ENCODE measurements at regions not wholly inside any gene's neighbourhood (a gene's known extent, or its start where the extent isn't known, plus 50 kb on each side); places are given as distances from the start of the nearest gene placed in this dataset.
"Not testable (repeated sequence)": the region's sequence is repeated elsewhere in the genome, so short reads cannot be mapped to it uniquely, and the experiment has no call there.

- ChIA-PET CTCF (no interaction called here), POLR2A (no interaction called here)
- H3K9me3 ChIP-seq (ENCODE audit: low read length): no peaks in the 10 kb centered on the region
- H3K27ac ChIP-seq (ENCODE audit: low read depth, low read length): no peak overlapping the region
- H3K36me3 Mint-ChIP-seq: no peaks in the 10 kb centered on the region
- no peak for DNase-seq
- no peaks in the 10 kb centered on the region for H3K4me1 ChIP-seq (ENCODE audit: insufficient read depth, low read length)
- H3K4me3 Mint-ChIP-seq: no peak overlapping the region
- peaks cover 0 to 2% (median 0%) of the 10 kb centered on the region in 5 donors for H3K9me3 Mint-ChIP-seq
- H3K27me3 Mint-ChIP-seq: peaks cover 0 to 8% of the 10 kb centered on the region in 2 donors
- no peak overlapping the region for H3K27ac Mint-ChIP-seq
- no peaks in the 10 kb centered on the region for H3K4me1 Mint-ChIP-seq
- no peak overlapping the region for H3K4me3 ChIP-seq (ENCODE audit: low read length)
- no peaks in the 10 kb centered on the region for H3K36me3 ChIP-seq (ENCODE audit: insufficient read depth, low read length)
- H3K27me3 ChIP-seq (ENCODE audit: insufficient read depth, low read length, poor library complexity, severe bottlenecking): no peaks in the 10 kb centered on the region
Measured at GRCh38 chr6:63458480-63459115, 113.7 kb upstream of the LOC128125822 start.

GRCh38 chr6:63459814-63460213 is 112.5 kb upstream of the LOC128125822 start:
- Histone ChIP-seq H3K36me3 (ENCODE audit: insufficient read depth, low read length) (no peaks in the 10 kb centered on the region), H3K27ac (ENCODE audit: low read depth, low read length) (no peak overlapping the region), H3K27me3 (ENCODE audit: insufficient read depth, low read length, poor library complexity, severe bottlenecking) (no peaks in the 10 kb centered on the region), H3K4me1 (ENCODE audit: insufficient read depth, low read length) (no peaks in the 10 kb centered on the region), H3K9me3 (ENCODE audit: low read length) (no peaks in the 10 kb centered on the region), H3K4me3 (ENCODE audit: low read length) (no peak overlapping the region)
- H3K4me3 Mint-ChIP-seq: no peak overlapping the region
- no peaks in the 10 kb centered on the region for H3K36me3 Mint-ChIP-seq
- no peaks in the 10 kb centered on the region for H3K4me1 Mint-ChIP-seq
- ChIA-PET CTCF (no interaction called here), POLR2A (no interaction called here)
- H3K27ac Mint-ChIP-seq: no peak overlapping the region
- no peak for DNase-seq
- H3K27me3 Mint-ChIP-seq: peaks cover 0 to 8% of the 10 kb centered on the region in 2 donors
- H3K9me3 Mint-ChIP-seq: peaks cover 0 to 2% (median 0%) of the 10 kb centered on the region in 5 donors

- H3K27me3 ChIP-seq (ENCODE audit: insufficient read depth, low read length, poor library complexity, severe bottlenecking): no peaks in the 10 kb centered on the region
- H3K36me3 ChIP-seq (ENCODE audit: insufficient read depth, low read length): no peaks in the 10 kb centered on the region
- no peak overlapping the region for H3K27ac ChIP-seq (ENCODE audit: low read depth, low read length)
- ChIA-PET CTCF (no interaction called here), POLR2A (no interaction called here)
- peaks cover 0 to 2% (median 0%) of the 10 kb centered on the region in 5 donors for H3K9me3 Mint-ChIP-seq
- H3K36me3 Mint-ChIP-seq: no peaks in the 10 kb centered on the region
- no peak overlapping the region for H3K4me3 Mint-ChIP-seq
- no peak for DNase-seq
- peaks cover 0 to 8% of the 10 kb centered on the region in 2 donors for H3K27me3 Mint-ChIP-seq
- H3K4me1 Mint-ChIP-seq: no peaks in the 10 kb centered on the region
- H3K4me3 ChIP-seq (ENCODE audit: low read length): no peak overlapping the region
- no peak overlapping the region for H3K27ac Mint-ChIP-seq
- H3K9me3 ChIP-seq (ENCODE audit: low read length): no peaks in the 10 kb centered on the region
- no peaks in the 10 kb centered on the region for H3K4me1 ChIP-seq (ENCODE audit: insufficient read depth, low read length)
Measured at GRCh38 chr6:63460971-63461370, 111.3 kb upstream of the LOC128125822 start.

- Histone ChIP-seq H3K9me3 (ENCODE audit: low read length) (no peaks in the 10 kb centered on the region), H3K27me3 (ENCODE audit: insufficient read depth, low read length, poor library complexity, severe bottlenecking) (no peaks in the 10 kb centered on the region), H3K4me1 (ENCODE audit: insufficient read depth, low read length) (no peaks in the 10 kb centered on the region), H3K27ac (ENCODE audit: low read depth, low read length) (no peak overlapping the region), H3K36me3 (ENCODE audit: insufficient read depth, low read length) (no peaks in the 10 kb centered on the region), H3K4me3 (ENCODE audit: low read length) (no peak overlapping the region)
- ChIA-PET POLR2A (no interaction called here), CTCF (no interaction called here)
- Mint-ChIP-seq H3K27me3 (peaks cover 0 to 9% of the 10 kb centered on the region in 2 donors), H3K36me3 (no peaks in the 10 kb centered on the region), H3K27ac (no peak overlapping the region), H3K9me3 (peaks cover 0 to 2% (median 0%) of the 10 kb centered on the region in 5 donors), H3K4me3 (no peak overlapping the region), H3K4me1 (no peaks in the 10 kb centered on the region)
- no peak for DNase-seq
Measured at GRCh38 chr6:63464060-63464459, 108.2 kb upstream of the LOC128125822 start.

- H3K9me3 Mint-ChIP-seq: peaks cover 0 to 2% (median 0%) of the 10 kb centered on the region in 5 donors
- no peaks in the 10 kb centered on the region for H3K36me3 ChIP-seq (ENCODE audit: insufficient read depth, low read length)
- no peak overlapping the region for H3K27ac ChIP-seq (ENCODE audit: low read depth, low read length)
- no peak overlapping the region for H3K4me3 Mint-ChIP-seq
- H3K27ac Mint-ChIP-seq: no peak overlapping the region
- CTCF ChIA-PET: no interaction called here
- no peaks in the 10 kb centered on the region for H3K4me1 ChIP-seq (ENCODE audit: insufficient read depth, low read length)
- H3K27me3 Mint-ChIP-seq: peaks cover 0 to 5% of the 10 kb centered on the region in 2 donors
- H3K9me3 ChIP-seq (ENCODE audit: low read length): no peaks in the 10 kb centered on the region
- POLR2A ChIA-PET: no interaction called here
- no peaks in the 10 kb centered on the region for H3K4me1 Mint-ChIP-seq
- no peak overlapping the region for H3K4me3 ChIP-seq (ENCODE audit: low read length)
- no peaks in the 10 kb centered on the region for H3K36me3 Mint-ChIP-seq
- no peaks in the 10 kb centered on the region for H3K27me3 ChIP-seq (ENCODE audit: insufficient read depth, low read length, poor library complexity, severe bottlenecking)
- DNase-seq: no peak
Measured at GRCh38 chr6:63465750-63466149, 106.5 kb upstream of the LOC128125822 start.

- Histone ChIP-seq H3K27me3 (ENCODE audit: insufficient read depth, low read length, poor library complexity, severe bottlenecking) (no peaks in the 10 kb centered on the region), H3K4me3 (ENCODE audit: low read length) (no peak overlapping the region), H3K9me3 (ENCODE audit: low read length) (no peaks in the 10 kb centered on the region), H3K36me3 (ENCODE audit: insufficient read depth, low read length) (no peaks in the 10 kb centered on the region), H3K27ac (ENCODE audit: low read depth, low read length) (no peak overlapping the region), H3K4me1 (ENCODE audit: insufficient read depth, low read length) (no peaks in the 10 kb centered on the region)
- no peak for DNase-seq
- Mint-ChIP-seq H3K4me3 (no peak overlapping the region), H3K36me3 (no peaks in the 10 kb centered on the region), H3K27ac (no peak overlapping the region), H3K9me3 (peaks cover 0 to under 1% (median 0%) of the 10 kb centered on the region in 5 donors), H3K4me1 (no peaks in the 10 kb centered on the region), H3K27me3 (peaks cover 2 to 5% of the 10 kb centered on the region in 2 donors)
- CTCF ChIA-PET: no interaction called here
- POLR2A ChIA-PET: no interaction called here
Measured at GRCh38 chr6:63466242-63466733, 106.0 kb upstream of the LOC128125822 start.

- CTCF ChIA-PET: no interaction called here
- DNase-seq: no peak
Measured at GRCh38 chr6:63467247-63467954, 104.9 kb upstream of the LOC128125822 start.

GRCh38 chr6:63471145-63471544 is 101.1 kb upstream of the LOC128125822 start:
- POLR2A ChIA-PET: not testable (repeated sequence)

More at GRCh38 chr6:63467247-63467954, 104.9 kb upstream of the LOC128125822 start:
- H3K27ac ChIP-seq (ENCODE audit: low read depth, low read length): no peak overlapping the region
- H3K27me3 Mint-ChIP-seq: peaks cover 2 to 5% of the 10 kb centered on the region in 2 donors
- H3K36me3 ChIP-seq (ENCODE audit: insufficient read depth, low read length): no peaks in the 10 kb centered on the region
- no peaks in the 10 kb centered on the region for H3K4me1 ChIP-seq (ENCODE audit: insufficient read depth, low read length)
- no peaks in the 10 kb centered on the region for H3K4me1 Mint-ChIP-seq
- no peak overlapping the region for H3K4me3 Mint-ChIP-seq
- no peak overlapping the region for H3K27ac Mint-ChIP-seq
- H3K9me3 ChIP-seq (ENCODE audit: low read length): no peaks in the 10 kb centered on the region
- no peak overlapping the region for H3K4me3 ChIP-seq (ENCODE audit: low read length)
- H3K36me3 Mint-ChIP-seq: no peaks in the 10 kb centered on the region
- POLR2A ChIA-PET: no interaction called here
- H3K9me3 Mint-ChIP-seq: peaks cover 0 to 3% (median 0%) of the 10 kb centered on the region in 5 donors
- no peaks in the 10 kb centered on the region for H3K27me3 ChIP-seq (ENCODE audit: insufficient read depth, low read length, poor library complexity, severe bottlenecking)

More at GRCh38 chr6:63471145-63471544, 101.1 kb upstream of the LOC128125822 start:
- H3K36me3 Mint-ChIP-seq; H3K4me1 Mint-ChIP-seq; H3K4me3 Mint-ChIP-seq; H3K27ac Mint-ChIP-seq; H3K36me3 ChIP-seq (ENCODE audit: insufficient read depth, low read length); H3K4me1 ChIP-seq (ENCODE audit: insufficient read depth, low read length); DNase-seq; H3K27me3 ChIP-seq (ENCODE audit: insufficient read depth, low read length, poor library complexity, severe bottlenecking); H3K9me3 ChIP-seq (ENCODE audit: low read length); H3K27me3 Mint-ChIP-seq; CTCF ChIA-PET; H3K4me3 ChIP-seq (ENCODE audit: low read length); H3K9me3 Mint-ChIP-seq; H3K27ac ChIP-seq (ENCODE audit: low read depth, low read length): not testable (repeated sequence)

Measured in CD8-positive, alpha-beta memory T cell (primary cell).